IPS-18a (cell line): ENCODE measurements at regions not wholly inside any gene's neighbourhood (a gene's known extent, or its start where the extent isn't known, plus 50 kb on each side); places are given as distances from the start of the nearest gene placed in this dataset.

Experiments used
- H3K27ac ChIP-seq: one replicate; pipeline ENCODE4 v1.5.1; 2013; ENCODE audit warnings: low read length
- H3K27me3 ChIP-seq: one replicate; pipeline ENCODE4 v1.6.1; 2013; ENCODE audit warnings: mild to moderate bottlenecking, low read length; ENCODE audit not compliant: control insufficient read depth, insufficient read depth
- H3K36me3 ChIP-seq: one replicate; pipeline ENCODE4 v1.6.1; 2013; ENCODE audit warnings: low read depth, low read length; ENCODE audit not compliant: control insufficient read depth
- H3K4me1 ChIP-seq: one replicate; pipeline ENCODE4 v1.6.1; 2013; ENCODE audit warnings: low read depth, low read length; ENCODE audit not compliant: control insufficient read depth
- H3K4me3 ChIP-seq: one replicate; pipeline ENCODE4 v1.5.1; 2013; ENCODE audit warnings: low read length
- H3K9ac ChIP-seq: one replicate; pipeline ENCODE4 v1.6.1; 2013; ENCODE audit warnings: mild to moderate bottlenecking, low read length, moderate library complexity
- H3K9me3 ChIP-seq: one replicate; pipeline ENCODE4 v1.6.1; 2013; ENCODE audit warnings: low read depth, low read length; ENCODE audit not compliant: control insufficient read depth

- Histone ChIP-seq H3K27me3 (no peaks in the 10 kb centered on the region), H3K9me3 (no peaks in the 10 kb centered on the region), H3K27ac (no peak overlapping the region), H3K4me1 (no peaks in the 10 kb centered on the region), H3K9ac (no peak overlapping the region), H3K4me3 (no peak overlapping the region), H3K36me3 (no peaks in the 10 kb centered on the region)
Observed at GRCh38 chr4:11005300-11005699, 320.7 kb upstream of the CLNK start.

- Histone ChIP-seq H3K4me1 (no peaks in the 10 kb centered on the region), H3K27me3 (no peaks in the 10 kb centered on the region), H3K27ac (no peak overlapping the region), H3K9me3 (no peaks in the 10 kb centered on the region), H3K4me3 (no peak overlapping the region), H3K36me3 (no peaks in the 10 kb centered on the region), H3K9ac (no peak overlapping the region)
Observed at GRCh38 chr4:11004818-11005217, 320.2 kb upstream of the CLNK start.

GRCh38 chr4:11002961-11003360 is 318.4 kb upstream of the CLNK start:
- no peaks in the 10 kb centered on the region for H3K27me3 ChIP-seq
- H3K27ac ChIP-seq: no peak overlapping the region
- H3K9ac ChIP-seq: no peak overlapping the region
- H3K9me3 ChIP-seq: no peaks in the 10 kb centered on the region
- H3K36me3 ChIP-seq: no peaks in the 10 kb centered on the region
- no peak overlapping the region for H3K4me3 ChIP-seq
- H3K4me1 ChIP-seq: no peaks in the 10 kb centered on the region

GRCh38 chr4:10998846-10999245 is 314.3 kb upstream of the CLNK start:
- Histone ChIP-seq H3K9me3 (no peaks in the 10 kb centered on the region), H3K36me3 (no peaks in the 10 kb centered on the region), H3K27ac (no peak overlapping the region), H3K4me1 (no peaks in the 10 kb centered on the region), H3K27me3 (no peaks in the 10 kb centered on the region), H3K4me3 (no peak overlapping the region), H3K9ac (no peak overlapping the region)

GRCh38 chr4:10984815-10985214 is 300.2 kb upstream of the CLNK start:
- Histone ChIP-seq H3K36me3 (no peaks in the 10 kb centered on the region), H3K9me3 (no peaks in the 10 kb centered on the region), H3K9ac (no peak overlapping the region), H3K27me3 (peaks cover 54% of the 10 kb centered on the region), H3K27ac (no peak overlapping the region), H3K4me1 (peaks cover 24% of the 10 kb centered on the region), H3K4me3 (no peak overlapping the region)

- no peak overlapping the region for H3K4me3 ChIP-seq
- no peak overlapping the region for H3K9ac ChIP-seq
- H3K4me1 ChIP-seq: peaks cover 24% of the 10 kb centered on the region
- H3K27ac ChIP-seq: no peak overlapping the region
- no peaks in the 10 kb centered on the region for H3K36me3 ChIP-seq
- peaks cover 58% of the 10 kb centered on the region for H3K27me3 ChIP-seq
- H3K9me3 ChIP-seq: no peaks in the 10 kb centered on the region
Observed at GRCh38 chr4:10983885-10984640, 299.5 kb upstream of the CLNK start.

- no peak overlapping the region for H3K9ac ChIP-seq
- H3K4me1 ChIP-seq: peaks cover 24% of the 10 kb centered on the region
- H3K36me3 ChIP-seq: no peaks in the 10 kb centered on the region
- no peak overlapping the region for H3K4me3 ChIP-seq
- peaks cover 62% of the 10 kb centered on the region for H3K27me3 ChIP-seq
- H3K9me3 ChIP-seq: no peaks in the 10 kb centered on the region
- H3K27ac ChIP-seq: no peak overlapping the region
Observed at GRCh38 chr4:10983268-10983667, 298.7 kb upstream of the CLNK start.

- Histone ChIP-seq H3K9me3 (no peaks in the 10 kb centered on the region), H3K4me1 (peaks cover 24% of the 10 kb centered on the region), H3K36me3 (no peaks in the 10 kb centered on the region), H3K4me3 (no peak overlapping the region), H3K27ac (no peak overlapping the region), H3K9ac (no peak overlapping the region), H3K27me3 (peaks cover 62% of the 10 kb centered on the region)
Observed at GRCh38 chr4:10982305-10982704, 297.7 kb upstream of the CLNK start.

- Histone ChIP-seq H3K36me3 (no peaks in the 10 kb centered on the region), H3K27ac (no peak overlapping the region), H3K9ac (no peak overlapping the region), H3K9me3 (no peaks in the 10 kb centered on the region), H3K4me1 (peaks cover 24% of the 10 kb centered on the region), H3K4me3 (no peak overlapping the region), H3K27me3 (peaks cover 62% of the 10 kb centered on the region)
Observed at GRCh38 chr4:10981576-10981975, 297.0 kb upstream of the CLNK start.

- no peaks in the 10 kb centered on the region for H3K9me3 ChIP-seq
- no peak overlapping the region for H3K4me3 ChIP-seq
- no peak overlapping the region for H3K9ac ChIP-seq
- H3K4me1 ChIP-seq: peaks cover 24% of the 10 kb centered on the region
- H3K27me3 ChIP-seq: peaks cover 62% of the 10 kb centered on the region
- no peaks in the 10 kb centered on the region for H3K36me3 ChIP-seq
- no peak overlapping the region for H3K27ac ChIP-seq
Observed at GRCh38 chr4:10981096-10981495, 296.5 kb upstream of the CLNK start.

- peaks cover 24% of the 10 kb centered on the region for H3K4me1 ChIP-seq
- H3K9me3 ChIP-seq: no peaks in the 10 kb centered on the region
- peaks cover 50% of the 10 kb centered on the region for H3K27me3 ChIP-seq
- no peak overlapping the region for H3K9ac ChIP-seq
- no peak overlapping the region for H3K27ac ChIP-seq
- no peak overlapping the region for H3K4me3 ChIP-seq
- no peaks in the 10 kb centered on the region for H3K36me3 ChIP-seq
Observed at GRCh38 chr4:10979032-10979431, 294.5 kb upstream of the CLNK start.

GRCh38 chr4:10977534-10977933 is 293.0 kb upstream of the CLNK start:
- Histone ChIP-seq H3K9ac (no peak overlapping the region), H3K27ac (no peak overlapping the region)

More at GRCh38 chr4:10977534-10977933, 293.0 kb upstream of the CLNK start:
- H3K4me3 ChIP-seq: no peak overlapping the region
- peaks cover 11% of the 10 kb centered on the region for H3K4me1 ChIP-seq
- H3K9me3 ChIP-seq: no peaks in the 10 kb centered on the region
- H3K27me3 ChIP-seq: peaks cover 35% of the 10 kb centered on the region
- no peaks in the 10 kb centered on the region for H3K36me3 ChIP-seq
